ENCODE measurements at regions not wholly inside any gene's neighbourhood (a gene's known extent, or its start where the extent isn't known, plus 50 kb on each side); places are given as distances from the start of the nearest gene placed in this dataset.
A peak's percentile ranks its signal among the peaks of the same experiment; 100 is the strongest.
"Not testable (repeated sequence)": the region's sequence is repeated elsewhere in the genome, so short reads cannot be mapped to it uniquely, and the experiment has no call there.

GRCh38 chr6:147935656-147936055, 407.0 kb upstream of the SASH1 start:
- DNase-seq = no peak

GRCh38 chr6:147936703-147937470, 405.8 kb upstream of the SASH1 start:
- no peak for DNase-seq

- DNase-seq = peak; percentile 4
Measured at GRCh38 chr6:147941143-147941542, 401.5 kb upstream of the SASH1 start.

- no peak for DNase-seq
Measured at GRCh38 chr6:147942363-147942762, 400.3 kb upstream of the SASH1 start.

GRCh38 chr6:147944122-147944521, 398.5 kb upstream of the SASH1 start:
- DNase-seq = no peak

GRCh38 chr6:147947521-147947920, 395.1 kb upstream of the SASH1 start:
- DNase-seq = no peak

GRCh38 chr6:147949981-147950622, 392.5 kb upstream of the SASH1 start:
- DNase-seq = no peak

GRCh38 chr6:147950623-147950987, 392.0 kb upstream of the SASH1 start:
- no peak for DNase-seq

GRCh38 chr6:147951726-147952125, 390.9 kb upstream of the SASH1 start:
- DNase-seq = no peak

GRCh38 chr6:147954938-147955337, 387.7 kb upstream of the SASH1 start:
- DNase-seq = no peak

GRCh38 chr6:147958683-147959082, 384.0 kb upstream of the SASH1 start:
- DNase-seq = no peak

GRCh38 chr6:147961481-147962141, 381.0 kb upstream of the SASH1 start:
- DNase-seq = peak; percentile 17

- not testable (repeated sequence) for DNase-seq
Measured at GRCh38 chr6:147965448-147965847, 377.2 kb upstream of the SASH1 start.

GRCh38 chr6:147970970-147971369, 371.7 kb upstream of the SASH1 start:
- no peak for DNase-seq

GRCh38 chr6:147972448-147972847, 370.2 kb upstream of the SASH1 start:
- peak; percentile 50 for DNase-seq

GRCh38 chr6:147973806-147974205, 368.8 kb upstream of the SASH1 start:
- DNase-seq = no peak

GRCh38 chr6:147974376-147974775, 368.3 kb upstream of the SASH1 start:
- DNase-seq = no peak

GRCh38 chr6:147977851-147978465, 364.7 kb upstream of the SASH1 start:
- no peak for DNase-seq

GRCh38 chr6:147979966-147980365, 362.7 kb upstream of the SASH1 start:
- no peak for DNase-seq

- no peak for DNase-seq
Measured at GRCh38 chr6:147983581-147984366, 358.9 kb upstream of the SASH1 start.

- DNase-seq = no peak
Measured at GRCh38 chr6:147986846-147987245, 355.8 kb upstream of the SASH1 start.

GRCh38 chr6:147990159-147990558, 352.5 kb upstream of the SASH1 start:
- DNase-seq = no peak

GRCh38 chr6:147991961-147992360, 350.7 kb upstream of the SASH1 start:
- DNase-seq = no peak

All from NCI-H446 treated with DMSO at 0.1 percent for 48 hours (cell line).